Naive B cell (primary cell): ENCODE measurements at regions not wholly inside any gene's neighbourhood (a gene's known extent, or its start where the extent isn't known, plus 50 kb on each side); places are given as distances from the start of the nearest gene placed in this dataset.
A peak's percentile ranks its signal among the peaks of the same experiment; 100 is the strongest.

Source experiments
- ATAC-seq, 2 donors: fragments of 150-1000 bp; cut with Tn5 transposase; 2 replicates each; pipeline ENCODE4 v1.10.0; 2021; ENCODE audit warnings: low read depth in 2 of 2, mild to moderate bottlenecking in 2 of 2, moderate library complexity in 2 of 2
- DNase-seq: peaks from one replicate; pipeline ENCODE4 v3.0.0; 2022
- H3K27ac Mint-ChIP-seq, 6 donors: one replicate each; pipeline ENCODE4 v1.8.0; 2020 to 2022; ENCODE audit warnings: mild to moderate bottlenecking in 6 of 6, mixed read lengths in 6 of 6, moderate library complexity in 5 of 6, inconsistent platforms in 2 of 6
- H3K27me3 Mint-ChIP-seq, 3 donors: one replicate each; pipeline ENCODE4 v1.8.0; 2021 to 2022; ENCODE audit warnings: mixed read lengths in 3 of 3, mild to moderate bottlenecking in 1 of 3
- H3K36me3 Mint-ChIP-seq, 2 donors: one replicate each; pipeline ENCODE4 v1.8.0; 2020 to 2022; ENCODE audit warnings: mixed read lengths in 2 of 2, inconsistent platforms in 1 of 2, mild to moderate bottlenecking in 1 of 2
- H3K4me1 Mint-ChIP-seq, 3 donors: one replicate each; pipeline ENCODE4 v1.8.0; 2020 to 2022; ENCODE audit warnings: mixed read lengths in 3 of 3, inconsistent platforms in 1 of 3, mild to moderate bottlenecking in 1 of 3, moderate library complexity in 1 of 3
- H3K4me3 Mint-ChIP-seq, 8 donors: one replicate each; pipeline ENCODE4 v1.8.0; 2020 to 2022; ENCODE audit warnings: mild to moderate bottlenecking in 8 of 8, mixed read lengths in 8 of 8, moderate library complexity in 8 of 8, inconsistent platforms in 2 of 8
- H3K9me3 Mint-ChIP-seq, 7 donors: one replicate each; pipeline ENCODE4 v1.8.0; 2020 to 2022; ENCODE audit warnings: mixed read lengths in 7 of 7, mild to moderate bottlenecking in 5 of 7, inconsistent platforms in 2 of 7, moderate library complexity in 1 of 7

DNA sequence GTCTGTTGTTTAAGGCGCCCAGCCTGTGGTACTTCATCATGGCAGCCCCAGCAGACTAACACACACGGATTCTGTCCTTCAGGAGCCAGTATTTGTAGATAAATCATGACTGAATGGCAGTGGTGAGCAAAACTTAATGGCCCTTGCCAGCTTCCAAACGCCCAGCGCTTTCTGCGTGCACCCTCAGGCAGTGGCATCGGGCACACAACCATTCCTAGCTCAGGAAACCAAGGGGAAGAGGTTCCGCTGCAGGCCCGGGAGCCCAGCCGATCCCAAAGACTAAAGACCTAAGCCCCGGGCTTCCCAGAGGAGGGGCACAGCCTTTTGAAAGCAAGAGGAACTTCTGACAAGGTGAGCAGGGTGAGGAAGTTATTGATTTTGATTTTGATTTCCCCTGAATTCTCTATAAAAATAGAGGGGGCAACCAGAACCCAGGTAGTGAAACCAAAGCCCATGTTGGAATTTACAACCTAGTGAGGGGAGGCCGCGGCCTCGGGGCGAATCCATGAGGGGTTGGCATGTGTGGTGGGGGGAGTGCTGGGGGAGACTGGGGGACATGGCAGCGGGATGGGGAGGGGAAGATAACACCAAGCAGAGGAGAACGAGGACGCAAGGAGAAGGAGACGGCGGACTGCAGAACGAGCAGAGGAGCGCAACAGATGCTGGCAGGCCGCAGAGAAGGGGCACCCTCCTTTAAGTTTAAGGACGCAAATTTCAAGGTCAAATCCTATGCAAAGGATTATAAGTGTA is 79.9 kb upstream of the SEPTIN5 start:
- DNase-seq, result no peak
- H3K4me3 Mint-ChIP-seq, result no peak overlapping the region
- no peak for ATAC-seq
- peak overlapping the region in 1 of 6 donors; percentile 22 for H3K27ac Mint-ChIP-seq
- peaks cover 10 to 24% (median 19%) of the 10 kb centered on the region in 3 donors for H3K27me3 Mint-ChIP-seq
- H3K36me3 Mint-ChIP-seq, result no peaks in the 10 kb centered on the region
- no peaks in the 10 kb centered on the region for H3K9me3 Mint-ChIP-seq
- H3K4me1 Mint-ChIP-seq, result peaks cover 0 to 5% (median 3%) of the 10 kb centered on the region in 3 donors

DNA sequence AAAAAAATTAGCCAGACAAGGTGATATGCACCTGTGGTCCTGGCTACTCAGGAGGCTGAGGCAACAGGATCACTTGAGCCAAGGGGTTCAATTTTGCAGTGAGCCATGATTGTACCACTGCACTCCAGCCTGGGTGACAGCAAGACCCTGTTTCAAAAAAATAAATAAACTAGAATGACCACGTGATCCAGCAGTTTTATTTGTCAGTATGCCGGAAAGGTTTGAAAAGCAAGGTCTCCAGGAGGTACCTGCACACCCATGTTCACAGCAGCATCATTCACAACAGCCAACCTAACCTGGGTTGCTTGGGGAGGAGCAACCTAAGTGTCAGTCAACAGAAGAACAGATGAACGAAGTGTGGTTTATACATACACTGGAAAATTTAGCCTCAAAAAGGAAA is 78.7 kb upstream of the SEPTIN5 start:
- ATAC-seq (no peak), DNase-seq (no peak)
- Mint-ChIP-seq H3K4me1 (no peaks in the 10 kb centered on the region), H3K27ac (no peak overlapping the region), H3K36me3 (no peaks in the 10 kb centered on the region), H3K27me3 (peaks cover 13 to 24% (median 17%) of the 10 kb centered on the region in 3 donors), H3K9me3 (no peaks in the 10 kb centered on the region), H3K4me3 (no peak overlapping the region)

DNA sequence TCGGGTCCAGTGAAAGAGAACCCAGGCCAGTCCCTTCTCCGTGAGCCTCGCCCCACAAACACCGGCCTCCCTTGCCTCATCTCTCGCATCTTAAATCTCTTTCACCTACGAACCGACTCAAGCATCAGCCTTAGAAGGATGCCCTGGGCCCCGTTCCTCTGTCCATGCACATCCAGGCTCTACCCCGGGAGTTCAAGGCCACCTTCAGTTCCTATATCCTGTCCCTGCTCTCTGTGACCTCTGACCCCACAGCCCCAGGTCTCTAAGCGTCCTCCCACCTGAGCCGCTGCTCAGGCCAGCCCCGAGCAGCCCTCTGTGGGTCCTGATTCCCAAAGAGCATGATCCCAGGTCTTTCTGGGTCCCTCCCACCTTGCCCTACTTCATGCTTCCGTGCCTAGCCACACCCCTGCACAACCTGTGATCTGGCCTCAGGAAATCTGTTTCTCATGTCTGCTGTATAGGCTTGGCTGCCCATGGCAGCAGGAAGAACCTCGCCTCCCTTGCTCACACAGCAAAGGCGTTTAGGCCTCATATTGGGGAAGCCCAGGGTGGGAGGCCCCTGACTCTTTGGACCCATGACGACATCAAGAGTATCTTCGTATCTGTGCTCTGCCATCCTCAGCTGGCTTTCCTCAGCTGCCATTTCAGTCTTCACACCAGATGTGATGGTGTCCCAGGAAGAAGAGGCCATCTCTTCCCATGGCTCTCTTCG is 77.5 kb upstream of the SEPTIN5 start:
- no peak overlapping the region for H3K27ac Mint-ChIP-seq
- H3K9me3 Mint-ChIP-seq, result no peaks in the 10 kb centered on the region
- H3K36me3 Mint-ChIP-seq, result no peaks in the 10 kb centered on the region
- H3K27me3 Mint-ChIP-seq, result peaks cover 12 to 23% (median 17%) of the 10 kb centered on the region in 3 donors
- ATAC-seq, result no peak
- DNase-seq, result no peak
- H3K4me1 Mint-ChIP-seq, result no peaks in the 10 kb centered on the region
- H3K4me3 Mint-ChIP-seq, result no peak overlapping the region

GRCh38 chr22:19637408-19638281 is 76.7 kb upstream of the SEPTIN5 start:
- DNase-seq (no peak), ATAC-seq (no peak)
- Mint-ChIP-seq H3K9me3 (no peaks in the 10 kb centered on the region), H3K27me3 (peaks cover 7 to 15% (median 14%) of the 10 kb centered on the region in 3 donors), H3K4me3 (no peak overlapping the region), H3K27ac (no peak overlapping the region), H3K4me1 (no peaks in the 10 kb centered on the region), H3K36me3 (no peaks in the 10 kb centered on the region)

GRCh38 chr22:19638282-19639015 is 75.9 kb upstream of the SEPTIN5 start:
- H3K27ac Mint-ChIP-seq, result peak overlapping the region in 1 of 6 donors; percentile 37
- ATAC-seq (no peak), DNase-seq (no peak)
- H3K27me3 Mint-ChIP-seq, result peaks cover 7 to 18% (median 10%) of the 10 kb centered on the region in 3 donors
- no peaks in the 10 kb centered on the region for H3K36me3 Mint-ChIP-seq
- H3K4me3 Mint-ChIP-seq, result no peak overlapping the region
- no peaks in the 10 kb centered on the region for H3K9me3 Mint-ChIP-seq
- H3K4me1 Mint-ChIP-seq, result no peaks in the 10 kb centered on the region

DNA sequence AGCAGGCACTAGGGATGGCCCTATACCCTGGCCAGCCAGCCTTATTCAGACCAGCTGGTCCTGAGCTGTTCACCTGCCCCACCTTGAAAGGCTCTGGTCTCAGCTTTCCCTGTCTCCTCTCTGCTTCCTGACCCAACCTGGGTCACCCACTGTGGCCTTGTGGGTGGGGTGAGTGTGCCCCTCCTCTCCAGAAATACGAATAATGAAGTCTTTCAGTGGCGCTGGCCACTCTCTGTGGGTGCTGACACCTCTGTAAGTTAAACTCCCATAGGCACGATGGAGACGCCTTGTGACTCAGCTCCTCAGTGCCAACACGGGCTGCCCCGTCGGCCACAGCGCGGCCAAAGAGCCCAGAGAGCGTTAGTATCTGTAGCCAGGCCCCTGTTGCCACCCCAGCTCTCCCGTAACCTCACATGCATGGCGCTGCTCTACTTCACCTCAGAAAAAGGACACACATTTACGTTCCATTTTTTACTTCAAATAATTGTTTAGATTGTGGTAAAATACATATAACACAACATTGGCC is 74.6 kb upstream of the SEPTIN5 start:
- H3K27ac Mint-ChIP-seq, result peak overlapping the region in 2 of 6 donors; percentile 10 to 42

DNA sequence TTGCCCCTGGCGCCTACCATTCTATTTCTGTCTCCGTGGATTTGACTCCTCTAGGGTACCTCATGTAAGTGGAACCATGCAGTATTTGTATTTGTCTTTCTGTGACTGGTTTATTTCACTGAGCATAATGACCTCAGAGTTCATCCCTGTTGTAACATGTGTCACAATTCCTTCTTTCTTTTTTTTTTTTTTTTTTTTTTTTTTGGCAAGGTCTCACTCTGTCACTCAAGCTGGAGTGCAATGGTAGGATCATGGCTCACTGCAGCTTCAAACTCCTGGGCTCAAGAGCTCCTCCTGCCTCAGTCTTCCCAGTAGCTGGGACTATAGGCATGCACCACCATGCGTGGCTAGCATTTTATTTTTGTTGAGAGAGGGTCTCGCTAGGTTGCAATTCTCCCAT is 74.0 kb upstream of the SEPTIN5 start:
- ATAC-seq, result no peak
- Mint-ChIP-seq H3K4me3 (no peak overlapping the region), H3K36me3 (peaks cover 0 to 2% of the 10 kb centered on the region in 2 donors), H3K4me1 (no peaks in the 10 kb centered on the region), H3K27me3 (peaks cover 14 to 33% (median 19%) of the 10 kb centered on the region in 3 donors), H3K9me3 (no peaks in the 10 kb centered on the region), H3K27ac (peak overlapping the region in 1 of 6 donors; percentile 10)
- DNase-seq, result no peak

More for the DNA sequence above, 74.6 kb upstream of the SEPTIN5 start:
- ATAC-seq (no peak), DNase-seq (no peak)
- Mint-ChIP-seq H3K36me3 (no peaks in the 10 kb centered on the region), H3K4me3 (no peak overlapping the region), H3K4me1 (no peaks in the 10 kb centered on the region), H3K27me3 (peaks cover 8 to 26% (median 15%) of the 10 kb centered on the region in 3 donors), H3K9me3 (no peaks in the 10 kb centered on the region)

GRCh38 chr22:19641254-19641982 is 72.9 kb upstream of the SEPTIN5 start:
- Mint-ChIP-seq H3K4me3 (no peak overlapping the region), H3K27ac (no peak overlapping the region), H3K9me3 (peaks cover 0 to 4% (median under 1%) of the 10 kb centered on the region in 7 donors), H3K27me3 (peaks cover 21 to 40% (median 22%) of the 10 kb centered on the region in 3 donors), H3K36me3 (peaks cover 0 to 7% of the 10 kb centered on the region in 2 donors), H3K4me1 (no peaks in the 10 kb centered on the region)
- no peak for DNase-seq
- ATAC-seq, result no peak

DNA sequence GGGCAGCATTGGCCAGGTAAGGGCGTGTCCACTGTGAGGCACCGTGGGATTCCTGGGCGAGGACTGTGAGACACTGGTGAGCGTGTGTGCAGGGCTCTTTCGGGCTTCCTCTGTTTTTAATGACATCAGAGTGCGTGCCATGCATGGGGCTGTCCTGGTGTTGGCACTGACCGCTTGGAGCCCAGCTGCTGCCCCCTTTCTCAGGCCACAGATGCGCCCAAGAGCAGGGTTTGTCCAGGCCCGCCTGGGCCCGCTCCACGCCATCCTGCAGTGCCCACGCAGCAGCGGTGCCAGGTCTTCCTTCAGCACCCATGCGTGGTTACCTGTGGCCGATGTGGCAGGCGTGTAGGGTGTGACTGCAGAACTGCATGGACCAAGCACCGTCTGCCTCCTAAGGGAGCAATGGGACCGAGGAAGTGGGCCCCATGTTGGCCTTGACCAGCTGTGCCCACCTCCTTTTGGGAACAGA is 72.3 kb upstream of the SEPTIN5 start:
- H3K36me3 Mint-ChIP-seq, result peaks cover 0 to 7% of the 10 kb centered on the region in 2 donors
- no peaks in the 10 kb centered on the region for H3K4me1 Mint-ChIP-seq
- no peak overlapping the region for H3K27ac Mint-ChIP-seq
- peaks cover 21 to 40% (median 26%) of the 10 kb centered on the region in 3 donors for H3K27me3 Mint-ChIP-seq
- no peak overlapping the region for H3K4me3 Mint-ChIP-seq
- H3K9me3 Mint-ChIP-seq, result peaks cover 0 to 10% (median 3%) of the 10 kb centered on the region in 7 donors
- DNase-seq, result no peak
- no peak for ATAC-seq

- Mint-ChIP-seq H3K4me1 (no peaks in the 10 kb centered on the region), H3K36me3 (peaks cover 6 to 17% of the 10 kb centered on the region in 2 donors), H3K4me3 (no peak overlapping the region), H3K9me3 (peaks cover 7 to 23% (median 16%) of the 10 kb centered on the region in 7 donors), H3K27ac (no peak overlapping the region), H3K27me3 (peaks cover 21 to 40% (median 34%) of the 10 kb centered on the region in 3 donors)
- ATAC-seq, result no peak
- no peak for DNase-seq
These were observed 70.6 kb upstream of the SEPTIN5 start for GRCh38 chr22:19643448-19644313.
